ENCODE measurements at regions not wholly inside any gene's neighbourhood (a gene's known extent, or its start where the extent isn't known, plus 50 kb on each side); places are given as distances from the start of the nearest gene placed in this dataset.

DNA sequence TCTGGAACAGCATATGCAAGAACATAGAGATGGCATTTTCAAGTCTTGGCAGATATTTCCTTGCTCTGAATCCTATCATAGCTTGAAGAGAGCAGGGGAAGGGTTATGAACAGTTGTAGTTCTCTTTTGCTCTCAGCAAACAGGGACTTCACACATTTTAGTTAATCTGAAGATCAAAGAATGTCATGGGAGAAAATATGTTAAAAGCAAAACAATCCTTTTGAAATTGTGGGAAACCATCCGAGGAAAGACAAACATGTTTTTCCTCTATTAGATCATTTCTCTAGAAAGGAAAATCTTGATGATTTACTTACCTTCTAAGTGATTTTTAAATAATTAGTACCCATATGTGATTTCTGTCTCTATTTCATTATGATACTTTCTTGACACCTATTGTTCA is 77.8 kb upstream of the DCBLD2 start:
- Histone ChIP-seq H3K4me3 (no peak overlapping the region), H3K27ac (no peak overlapping the region), H3F3A (ENCODE audit: low read depth) (no peaks in the 10 kb centered on the region), H3K4me2 (no peak overlapping the region), H3K4me1 (no peaks in the 10 kb centered on the region), H4K20me1 (ENCODE audit: low read depth) (no peaks in the 10 kb centered on the region), H3K27me3 (no peaks in the 10 kb centered on the region), H3K36me3 (no peaks in the 10 kb centered on the region), H3K9me3 (ENCODE audit: low read depth) (no peaks in the 10 kb centered on the region), H2AFZ (replicated peaks) (no peak overlapping the region), H3K79me2 (ENCODE audit: low read depth) (no peaks in the 10 kb centered on the region), H3K9ac (no peak overlapping the region)
- no peak overlapping the region for H3K27ac Mint-ChIP-seq
- peaks cover 5% of the 10 kb centered on the region for H3K9me3 Mint-ChIP-seq
- H3K4me3 Mint-ChIP-seq = no peak overlapping the region
- peaks cover 36% of the 10 kb centered on the region for H3K4me1 Mint-ChIP-seq
- H3K36me3 Mint-ChIP-seq = no peaks in the 10 kb centered on the region
- H3K27me3 Mint-ChIP-seq (ENCODE audit: insufficient read depth, low read depth) = peaks cover 2% of the 10 kb centered on the region
- no peak for TF ChIP-seq EZH2 (IDR thresholded peaks at IDR 0.05)
- TF ChIP-seq CTCF (IDR thresholded peaks at IDR 0.05) = no peak
- no peak for TF ChIP-seq EZH2phosphoT487 (IDR thresholded peaks at IDR 0.05)
- no peak for DNase-seq (ENCODE audit: low spot score)

DNA sequence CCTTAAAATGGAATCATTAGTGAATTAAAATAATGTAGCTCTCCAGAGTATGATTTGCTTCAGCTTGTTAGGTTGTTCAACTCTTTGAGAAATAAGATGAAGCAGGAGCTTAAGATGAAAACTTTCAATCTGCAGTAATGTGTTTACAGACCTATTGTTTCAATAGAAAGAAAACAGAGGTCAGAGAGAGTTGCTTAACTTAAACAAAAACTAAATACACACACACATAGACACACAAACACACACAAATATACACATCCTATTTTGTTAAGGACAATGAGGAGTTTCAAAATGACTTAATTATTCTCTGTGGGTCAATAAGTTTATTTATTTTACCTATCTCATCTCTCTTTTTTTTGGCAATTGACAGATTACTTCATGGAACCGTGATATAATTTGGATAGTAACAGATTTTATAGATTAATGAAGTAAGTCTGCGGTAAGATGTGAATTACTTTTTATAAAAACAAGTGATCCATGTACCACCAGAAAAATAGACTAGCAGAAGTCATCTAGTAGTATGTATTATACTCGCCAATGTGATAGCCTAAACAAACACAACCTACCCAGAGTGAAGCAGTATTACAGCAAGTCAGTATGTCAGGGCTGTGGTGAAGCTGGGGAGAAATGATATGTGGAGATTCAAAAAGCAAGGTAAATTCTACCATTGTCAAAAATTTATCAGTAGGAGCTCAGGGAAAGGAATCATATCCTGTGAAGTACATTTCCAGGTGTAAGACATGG is 76.7 kb upstream of the DCBLD2 start:
- no peak for TF ChIP-seq CTCF (IDR thresholded peaks at IDR 0.05)
- Histone ChIP-seq H3K4me1 (no peaks in the 10 kb centered on the region), H3K4me3 (no peak overlapping the region), H3K36me3 (no peaks in the 10 kb centered on the region), H4K20me1 (ENCODE audit: low read depth) (no peaks in the 10 kb centered on the region), H3K27ac (no peak overlapping the region), H3K9ac (no peak overlapping the region), H2AFZ (replicated peaks) (no peak overlapping the region), H3K4me2 (no peak overlapping the region), H3K9me3 (ENCODE audit: low read depth) (no peaks in the 10 kb centered on the region), H3K27me3 (no peaks in the 10 kb centered on the region), H3K79me2 (ENCODE audit: low read depth) (no peaks in the 10 kb centered on the region), H3F3A (ENCODE audit: low read depth) (no peaks in the 10 kb centered on the region)
- peaks cover 27% of the 10 kb centered on the region for H3K4me1 Mint-ChIP-seq
- H3K27me3 Mint-ChIP-seq (ENCODE audit: insufficient read depth, low read depth) = peaks cover 2% of the 10 kb centered on the region
- peaks cover 8% of the 10 kb centered on the region for H3K9me3 Mint-ChIP-seq
- no peak overlapping the region for H3K4me3 Mint-ChIP-seq
- H3K36me3 Mint-ChIP-seq = no peaks in the 10 kb centered on the region
- DNase-seq (ENCODE audit: low spot score) = no peak
- H3K27ac Mint-ChIP-seq = no peak overlapping the region

DNA sequence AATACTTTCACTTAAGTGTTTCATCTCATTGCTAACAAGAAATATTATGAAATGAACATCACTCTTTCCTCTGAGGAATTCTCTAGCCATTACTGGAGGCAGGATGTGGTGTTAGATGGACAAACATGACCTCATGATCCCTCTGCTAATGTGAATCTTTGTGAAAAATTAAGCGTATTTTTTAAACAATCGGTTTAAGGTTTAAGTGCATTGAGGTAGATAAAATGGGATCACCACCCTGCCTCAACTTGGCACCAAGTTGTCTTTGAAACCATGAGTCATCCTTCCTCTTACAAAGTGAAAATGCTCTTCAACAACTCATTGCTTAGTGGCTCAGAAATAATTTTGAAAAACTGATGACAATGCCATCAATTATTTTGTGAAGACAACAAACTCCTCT is 76.0 kb upstream of the DCBLD2 start:
- Mint-ChIP-seq H3K27ac (no peak overlapping the region), H3K4me3 (no peak overlapping the region), H3K4me1 (peaks cover 21% of the 10 kb centered on the region), H3K27me3 (ENCODE audit: insufficient read depth, low read depth) (peaks cover 2% of the 10 kb centered on the region), H3K9me3 (peaks cover 12% of the 10 kb centered on the region), H3K36me3 (peaks cover 3% of the 10 kb centered on the region)
- H3K27ac ChIP-seq = no peak overlapping the region
- H3F3A ChIP-seq (ENCODE audit: low read depth) = no peaks in the 10 kb centered on the region
- no peak overlapping the region for H2AFZ ChIP-seq (replicated peaks)
- H3K4me3 ChIP-seq = no peak overlapping the region
- no peaks in the 10 kb centered on the region for H3K36me3 ChIP-seq
- H3K27me3 ChIP-seq = no peaks in the 10 kb centered on the region
- no peaks in the 10 kb centered on the region for H3K4me1 ChIP-seq
- H3K79me2 ChIP-seq (ENCODE audit: low read depth) = no peaks in the 10 kb centered on the region
- no peak for DNase-seq (ENCODE audit: low spot score)
- H4K20me1 ChIP-seq (ENCODE audit: low read depth) = no peaks in the 10 kb centered on the region
- H3K9me3 ChIP-seq (ENCODE audit: low read depth) = no peaks in the 10 kb centered on the region
- TF ChIP-seq EZH2 (IDR thresholded peaks at IDR 0.05) (no peak), CTCF (IDR thresholded peaks at IDR 0.05) (no peak), EZH2phosphoT487 (IDR thresholded peaks at IDR 0.05) (no peak)
- H3K4me2 ChIP-seq = no peak overlapping the region
- no peak overlapping the region for H3K9ac ChIP-seq

Measured in neural progenitor cell (in vitro differentiated cells).